ENCODE measurements at regions not wholly inside any gene's neighbourhood (a gene's known extent, or its start where the extent isn't known, plus 50 kb on each side); places are given as distances from the start of the nearest gene placed in this dataset.
"Not testable (repeated sequence)": the region's sequence is repeated elsewhere in the genome, so short reads cannot be mapped to it uniquely, and the experiment has no call there.

GRCh38 chr6:50571230-50571629 lies 142.1 kb upstream of the TFAP2D start:
- TF ChIP-seq CTCF, POLR2A (IDR thresholded peaks at IDR 0.05): not testable (repeated sequence)

All from heart left ventricle (tissue), 13 donors.